ENCODE measurements at regions not wholly inside any gene's neighbourhood (a gene's known extent, or its start where the extent isn't known, plus 50 kb on each side); places are given as distances from the start of the nearest gene placed in this dataset.
"Not testable (repeated sequence)": the region's sequence is repeated elsewhere in the genome, so short reads cannot be mapped to it uniquely, and the experiment has no call there.

- DNase-seq (ENCODE audit: low read depth, low spot score): no peak
Observed at GRCh38 chr7:42567051-42567450, 330.0 kb upstream of the GLI3 start.

GRCh38 chr7:42561797-42562196 lies 324.8 kb upstream of the GLI3 start:
- no peak for DNase-seq (ENCODE audit: low read depth, low spot score)

- no peak for DNase-seq (ENCODE audit: low read depth, low spot score)
Observed at GRCh38 chr7:42560866-42561265, 323.9 kb upstream of the GLI3 start.

- not testable (repeated sequence) for DNase-seq (ENCODE audit: low read depth, low spot score)
Observed at GRCh38 chr7:42554932-42555331, 317.9 kb upstream of the GLI3 start.

- DNase-seq (ENCODE audit: low read depth, low spot score): no peak
Observed at GRCh38 chr7:42552227-42552626, 315.2 kb upstream of the GLI3 start.

GRCh38 chr7:42550706-42551470 lies 313.9 kb upstream of the GLI3 start:
- no peak for DNase-seq (ENCODE audit: low read depth, low spot score)

- DNase-seq (ENCODE audit: low read depth, low spot score): no peak
Observed at GRCh38 chr7:42549866-42550485, 313.0 kb upstream of the GLI3 start.

GRCh38 chr7:42548816-42549611 lies 312.0 kb upstream of the GLI3 start:
- DNase-seq (ENCODE audit: low read depth, low spot score): no peak

- DNase-seq (ENCODE audit: low read depth, low spot score): no peak
Observed at GRCh38 chr7:42545049-42545724, 308.2 kb upstream of the GLI3 start.

- DNase-seq (ENCODE audit: low read depth, low spot score): no peak
Observed at GRCh38 chr7:42543953-42544352, 306.9 kb upstream of the GLI3 start.

GRCh38 chr7:42542446-42542845 lies 305.4 kb upstream of the GLI3 start:
- DNase-seq (ENCODE audit: low read depth, low spot score): not testable (repeated sequence)

- no peak for DNase-seq (ENCODE audit: low read depth, low spot score)
Observed at GRCh38 chr7:42534441-42534840, 297.4 kb upstream of the GLI3 start.

- no peak for DNase-seq (ENCODE audit: low read depth, low spot score)
Observed at GRCh38 chr7:42527004-42527403, 290.0 kb upstream of the GLI3 start.

- DNase-seq (ENCODE audit: low read depth, low spot score): no peak
Observed at GRCh38 chr7:42522227-42522991, 285.4 kb upstream of the GLI3 start.

- DNase-seq (ENCODE audit: low read depth, low spot score): no peak
Observed at GRCh38 chr7:42511027-42511426, 274.0 kb upstream of the GLI3 start.

- DNase-seq (ENCODE audit: low read depth, low spot score): no peak
Observed at GRCh38 chr7:42506097-42506496, 269.1 kb upstream of the GLI3 start.

- no peak for DNase-seq (ENCODE audit: low read depth, low spot score)
Observed at GRCh38 chr7:42502022-42502421, 265.0 kb upstream of the GLI3 start.

- no peak for DNase-seq (ENCODE audit: low read depth, low spot score)
Observed at GRCh38 chr7:42495256-42495655, 258.2 kb upstream of the GLI3 start.

GRCh38 chr7:42494736-42495135 lies 257.7 kb upstream of the GLI3 start:
- DNase-seq (ENCODE audit: low read depth, low spot score): no peak

GRCh38 chr7:42494199-42494710 lies 257.2 kb upstream of the GLI3 start:
- no peak for DNase-seq (ENCODE audit: low read depth, low spot score)

Data from smooth muscle cell of the brain vasculature (primary cell).